H9 (cell line): ENCODE measurements at regions not wholly inside any gene's neighbourhood (a gene's known extent, or its start where the extent isn't known, plus 50 kb on each side); places are given as distances from the start of the nearest gene placed in this dataset.

ENCODE experiments used
- DNase-seq: peaks from one replicate; pipeline ENCODE4 v3.0.0-alpha.2; 2017
- H2AFZ ChIP-seq: one replicate; pipeline ENCODE4 v1.6.1; 2013; ENCODE audit warnings: mild to moderate bottlenecking, low read length, control low read depth, moderate library complexity
- H2AK5ac ChIP-seq: 2 replicates; pipeline ENCODE4 v1.6.1; 2013; ENCODE audit warnings: low read length, control low read depth, mixed read lengths; ENCODE audit not compliant: insufficient read length
- H2BK120ac ChIP-seq: one replicate; pipeline ENCODE4 v1.6.1; 2013; ENCODE audit warnings: low read depth, mild to moderate bottlenecking, low read length, control low read depth, inconsistent platforms; ENCODE audit not compliant: poor library complexity, severe bottlenecking
- H2BK12ac ChIP-seq: 2 replicates; pipeline ENCODE4 v1.6.1; 2013; ENCODE audit warnings: low read length, control low read depth, mixed read lengths, low read depth; ENCODE audit not compliant: insufficient read length
- H2BK15ac ChIP-seq: 2 replicates; pipeline ENCODE4 v1.6.1; 2013; ENCODE audit warnings: low read depth, low read length, control low read depth
- H2BK20ac ChIP-seq: one replicate; pipeline ENCODE4 v1.6.1; 2013; ENCODE audit warnings: low read depth, mild to moderate bottlenecking, low read length, control low read depth, inconsistent platforms; ENCODE audit not compliant: poor library complexity, severe bottlenecking
- H2BK5ac ChIP-seq: 2 replicates; pipeline ENCODE4 v1.6.1; 2013; ENCODE audit warnings: low read length, control low read depth, mixed read lengths; ENCODE audit not compliant: insufficient read length
- H3K14ac ChIP-seq: 2 replicates; pipeline ENCODE4 v1.6.1; 2013; ENCODE audit warnings: low read length, control low read depth; ENCODE audit not compliant: insufficient read depth
- H3K18ac ChIP-seq: 2 replicates; pipeline ENCODE4 v1.6.1; 2013; ENCODE audit warnings: low read depth, mild to moderate bottlenecking, mixed read lengths, low read length, control low read depth; ENCODE audit not compliant: insufficient read length
- H3K23ac ChIP-seq: 2 replicates; pipeline ENCODE4 v1.6.1; 2013; ENCODE audit warnings: low read length, control low read depth, mixed read lengths, low read depth; ENCODE audit not compliant: insufficient read length
- H3K23me2 ChIP-seq: 2 replicates; pipeline ENCODE4 v1.6.1; 2013; ENCODE audit warnings: low read depth, mild to moderate bottlenecking, mixed read lengths, low read length, control low read depth; ENCODE audit not compliant: insufficient read length, poor library complexity, severe bottlenecking
- H3K27ac ChIP-seq: 2 replicates; pipeline ENCODE4 v1.5.1; 2013; ENCODE audit warnings: low read length, control low read depth, mixed read lengths, low read depth; ENCODE audit not compliant: insufficient read length
- H3K27me3 ChIP-seq: 2 replicates; pipeline ENCODE4 v1.6.1; 2013; ENCODE audit warnings: low read length, control low read depth, inconsistent platforms; ENCODE audit not compliant: insufficient read depth
- H3K4ac ChIP-seq: 2 replicates; pipeline ENCODE4 v1.6.1; 2013; ENCODE audit warnings: low read depth, mild to moderate bottlenecking, control low read depth, inconsistent platforms, low read length, moderate library complexity
- H3K4me1 ChIP-seq: 2 replicates; pipeline ENCODE4 v1.6.1; 2013; ENCODE audit warnings: low read length, control low read depth, inconsistent platforms; ENCODE audit not compliant: insufficient read depth
- H3K4me2 ChIP-seq: 2 replicates; pipeline ENCODE4 v1.6.1; 2013; ENCODE audit warnings: low read length, control low read depth, mixed read lengths; ENCODE audit not compliant: insufficient read length, insufficient read depth
- H3K56ac ChIP-seq: 2 replicates; pipeline ENCODE4 v1.6.1; 2013; ENCODE audit warnings: low read depth, mild to moderate bottlenecking, mixed read lengths, low read length, control low read depth; ENCODE audit not compliant: insufficient read length
- H3K79me1 ChIP-seq: 2 replicates; pipeline ENCODE4 v1.6.1; 2013; ENCODE audit warnings: low read depth, mild to moderate bottlenecking, moderate library complexity, low read length, control low read depth, inconsistent platforms; ENCODE audit not compliant: insufficient read depth, poor library complexity, severe bottlenecking
- H3K79me2 ChIP-seq: 2 replicates; pipeline ENCODE4 v1.6.1; 2013; ENCODE audit warnings: low read length, control low read depth, inconsistent platforms; ENCODE audit not compliant: insufficient read depth
- H3K9ac ChIP-seq: 2 replicates; pipeline ENCODE4 v1.6.1; 2013; ENCODE audit warnings: low read length, control low read depth, mixed read lengths; ENCODE audit not compliant: insufficient read length; ENCODE audit errors: extremely low read depth
- H3K9me3 ChIP-seq: one replicate; pipeline ENCODE4 v1.6.1; 2013; ENCODE audit warnings: low read depth, low read length, inconsistent platforms; ENCODE audit not compliant: control insufficient read depth
- H3T11ph ChIP-seq: one replicate; pipeline ENCODE4 v1.6.1; 2013; ENCODE audit warnings: mild to moderate bottlenecking, low read length, control low read depth, inconsistent platforms
- H4K20me1 ChIP-seq: one replicate; pipeline ENCODE4 v1.6.1; 2013; ENCODE audit not compliant: control insufficient read depth, insufficient read length, insufficient read depth
- H4K5ac ChIP-seq: 2 replicates; pipeline ENCODE4 v1.6.1; 2013; ENCODE audit warnings: low read depth, mild to moderate bottlenecking, mixed read lengths, low read length, control low read depth; ENCODE audit not compliant: insufficient read length
- H4K8ac ChIP-seq: replicated peaks from 2 replicates; pipeline ENCODE4 v1.6.1; 2013; ENCODE audit warnings: low read length, control low read depth, mixed read lengths, low read depth; ENCODE audit not compliant: insufficient read length
- H4K91ac ChIP-seq: 2 replicates; pipeline ENCODE4 v1.6.1; 2013; ENCODE audit warnings: low read depth, mild to moderate bottlenecking, moderate library complexity, mixed read lengths, low read length, control low read depth; ENCODE audit not compliant: insufficient read length
- H3K27ac Mint-ChIP-seq, 3 experiments: 2 replicates in 2 of 3; 3 replicates in 1 of 3; pipeline ENCODE4 v1.8.0; 2020 to 2021; ENCODE audit warnings: mixed read lengths in 3 of 3, mild to moderate bottlenecking in 1 of 3, moderate library complexity in 1 of 3
- H3K27me3 Mint-ChIP-seq: 2 replicates; pipeline ENCODE4 v1.8.0; 2021; ENCODE audit warnings: low read depth, mild to moderate bottlenecking, moderate library complexity, mixed read lengths
- H3K36me3 Mint-ChIP-seq, 3 experiments: 2 replicates in 2 of 3; 3 replicates in 1 of 3; pipeline ENCODE4 v1.8.0; 2020 to 2021; ENCODE audit warnings: low read depth in 3 of 3, mixed read lengths in 3 of 3; ENCODE audit not compliant: insufficient read depth in 1 of 3
- H3K4me1 Mint-ChIP-seq, 2 experiments: 2 replicates each; pipeline ENCODE4 v1.8.0; 2020; ENCODE audit warnings: mixed read lengths in 2 of 2
- H3K4me3 Mint-ChIP-seq, 2 experiments: 2 replicates in 1 of 2; 3 replicates in 1 of 2; pipeline ENCODE4 v1.8.0; 2020 to 2021; ENCODE audit warnings: mild to moderate bottlenecking in 2 of 2, mixed read lengths in 2 of 2, moderate library complexity in 1 of 2
- H3K9me3 Mint-ChIP-seq, 2 experiments: 2 replicates in 1 of 2; 3 replicates in 1 of 2; pipeline ENCODE4 v1.8.0; 2020; ENCODE audit warnings: mild to moderate bottlenecking in 2 of 2, mixed read lengths in 2 of 2, moderate library complexity in 1 of 2
- WGBS: extraction: QIAGEN DNeasy Blood & Tissue Kit; methylation state at CpG from one replicate; pipeline ENCODE4 v1.1.7; 2013; ENCODE audit warnings: missing lambda C conversion rate, low lambda C conversion rate, mixed read lengths; ENCODE audit not compliant: insufficient read length; ENCODE audit errors: extremely low coverage; 5-methylcytosine and 5-hydroxymethylcytosine counted together
- TF ChIP-seq, protein P1 (sequence below): fragments of 200-600 bp; sonication (generic); conservative IDR thresholded peaks from 3 replicates; pipeline ENCODE4 v1.8.0; 2021; ENCODE audit warnings: antibody characterized with exemption, mild to moderate bottlenecking

DNA sequence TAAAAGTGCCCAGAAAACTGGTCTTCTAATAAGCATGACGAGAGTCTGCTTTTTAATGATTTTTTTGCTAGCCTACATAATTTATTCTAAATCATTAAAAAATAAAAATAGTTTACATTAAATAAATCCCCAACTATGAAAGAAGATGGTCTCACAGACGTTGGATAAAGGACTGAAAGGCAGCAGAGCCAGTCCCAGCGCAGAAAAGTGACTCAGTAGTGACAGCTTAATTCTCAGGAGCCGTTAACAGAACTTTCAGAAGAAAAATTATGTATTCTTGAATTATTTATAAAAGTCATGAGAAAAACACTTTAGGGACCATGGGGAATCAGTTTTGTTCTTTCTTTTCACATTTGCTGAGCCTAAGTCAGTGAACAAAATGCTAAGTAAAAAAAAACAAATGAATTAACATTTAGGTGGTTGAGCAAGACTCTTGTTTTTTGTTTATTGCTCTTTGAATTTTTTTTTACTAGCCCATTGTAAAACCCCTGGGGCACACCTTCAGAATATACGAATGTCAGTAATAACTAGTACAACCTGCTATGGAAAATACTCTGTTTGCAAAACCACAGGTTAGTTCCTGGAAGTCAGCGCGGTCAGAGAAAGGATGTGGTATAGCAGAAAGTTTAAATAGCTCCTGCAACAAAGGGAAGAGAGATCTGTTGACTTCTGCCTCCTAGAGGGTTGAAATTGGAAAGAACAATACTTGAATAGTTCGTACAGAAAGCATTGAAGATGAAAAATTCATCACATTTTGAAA lies 50.4 kb upstream of the CCDC160 start:
- Histone ChIP-seq H2BK12ac (no peak overlapping the region), H2BK20ac (no peak overlapping the region), H3K23ac (no peak overlapping the region), H4K5ac (no peak overlapping the region), H3T11ph (no peak overlapping the region), H3K4ac (no peak overlapping the region), H4K20me1 (no peaks in the 10 kb centered on the region), H4K91ac (no peak overlapping the region), H3K23me2 (no peaks in the 10 kb centered on the region), H3K9me3 (no peaks in the 10 kb centered on the region), H2BK5ac (no peak overlapping the region), H3K79me2 (no peaks in the 10 kb centered on the region), H3K9ac (no peak overlapping the region), H2BK15ac (no peak overlapping the region), H3K14ac (no peak overlapping the region), H3K79me1 (no peaks in the 10 kb centered on the region), H3K27ac (no peak overlapping the region), H2BK120ac (no peak overlapping the region), H2AK5ac (no peak overlapping the region), H3K56ac (no peak overlapping the region), H3K18ac (no peak overlapping the region), H4K8ac (no peak overlapping the region), H3K4me2 (no peak overlapping the region), H3K4me1 (no peaks in the 10 kb centered on the region; the same call in 1 of the 2 replicates), H3K27me3 (no peaks in the 10 kb centered on the region), H2AFZ (no peak overlapping the region)
- H3K36me3 Mint-ChIP-seq = peaks cover 0 to 2% (median 0%) of the 10 kb centered on the region in 3 experiments; a peak in 1 of 7 replicates
- peaks cover 0 to 29% of the 10 kb centered on the region in 2 experiments; a peak in 2 of 5 replicates for H3K9me3 Mint-ChIP-seq
- H3K27ac Mint-ChIP-seq = no peak overlapping the region; a peak in 1 of 7 replicates
- TF ChIP-seq, protein P1, sequence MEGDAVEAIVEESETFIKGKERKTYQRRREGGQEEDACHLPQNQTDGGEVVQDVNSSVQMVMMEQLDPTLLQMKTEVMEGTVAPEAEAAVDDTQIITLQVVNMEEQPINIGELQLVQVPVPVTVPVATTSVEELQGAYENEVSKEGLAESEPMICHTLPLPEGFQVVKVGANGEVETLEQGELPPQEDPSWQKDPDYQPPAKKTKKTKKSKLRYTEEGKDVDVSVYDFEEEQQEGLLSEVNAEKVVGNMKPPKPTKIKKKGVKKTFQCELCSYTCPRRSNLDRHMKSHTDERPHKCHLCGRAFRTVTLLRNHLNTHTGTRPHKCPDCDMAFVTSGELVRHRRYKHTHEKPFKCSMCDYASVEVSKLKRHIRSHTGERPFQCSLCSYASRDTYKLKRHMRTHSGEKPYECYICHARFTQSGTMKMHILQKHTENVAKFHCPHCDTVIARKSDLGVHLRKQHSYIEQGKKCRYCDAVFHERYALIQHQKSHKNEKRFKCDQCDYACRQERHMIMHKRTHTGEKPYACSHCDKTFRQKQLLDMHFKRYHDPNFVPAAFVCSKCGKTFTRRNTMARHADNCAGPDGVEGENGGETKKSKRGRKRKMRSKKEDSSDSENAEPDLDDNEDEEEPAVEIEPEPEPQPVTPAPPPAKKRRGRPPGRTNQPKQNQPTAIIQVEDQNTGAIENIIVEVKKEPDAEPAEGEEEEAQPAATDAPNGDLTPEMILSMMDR = no peak
- H3K4me3 Mint-ChIP-seq = no peak overlapping the region
- DNase-seq = no peak
- peaks cover 19 to 32% of the 10 kb centered on the region in 2 experiments for H3K4me1 Mint-ChIP-seq
- no CpG with 5 or more reads among the region's 8 CpGs for WGBS
- peaks cover 6% of the 10 kb centered on the region for H3K27me3 Mint-ChIP-seq
